ENCODE measurements at regions not wholly inside any gene's neighbourhood (a gene's known extent, or its start where the extent isn't known, plus 50 kb on each side); places are given as distances from the start of the nearest gene placed in this dataset.

GRCh38 chr2:82098617-82099016 lies 1794.1 kb upstream of the LRRTM1 start:
- TF ChIP-seq YY1 (IDR thresholded peaks at IDR 0.05; ENCODE audit: low read depth) (no peak), REST (IDR thresholded peaks at IDR 0.05; ENCODE audit: low read depth) (no peak)

GRCh38 chr2:82089518-82089917 lies 1785.0 kb upstream of the LRRTM1 start:
- TF ChIP-seq YY1 (IDR thresholded peaks at IDR 0.05; ENCODE audit: low read depth) (no peak), ZBTB7A (IDR thresholded peaks at IDR 0.05; ENCODE audit: low read depth) (no peak), NFIC (IDR thresholded peaks at IDR 0.05) (no peak), RAD21 (IDR thresholded peaks at IDR 0.05; ENCODE audit: low read depth) (no peak), TEAD4 (IDR thresholded peaks at IDR 0.05) (no peak), CREB1 (IDR thresholded peaks at IDR 0.05; ENCODE audit: low read depth) (no peak), TAF1 (IDR thresholded peaks at IDR 0.05; ENCODE audit: low read depth) (no peak), USF1 (IDR thresholded peaks at IDR 0.05) (no peak), TCF12 (IDR thresholded peaks at IDR 0.05; ENCODE audit: low read depth) (no peak), REST (IDR thresholded peaks at IDR 0.05; ENCODE audit: low read depth) (no peak), MAX (IDR thresholded peaks at IDR 0.05) (no peak), EGR1 (IDR thresholded peaks at IDR 0.05) (no peak)

- TF ChIP-seq NFIC (IDR thresholded peaks at IDR 0.05) (no peak), EGR1 (IDR thresholded peaks at IDR 0.05) (no peak), TCF12 (IDR thresholded peaks at IDR 0.05; ENCODE audit: low read depth) (no peak), USF1 (IDR thresholded peaks at IDR 0.05) (no peak), EP300 (IDR thresholded peaks at IDR 0.05; ENCODE audit: borderline replicate concordance) (no peak), FOXM1 (IDR thresholded peaks at IDR 0.05; ENCODE audit: borderline replicate concordance, low read depth) (no peak), MAX (IDR thresholded peaks at IDR 0.05) (no peak), RAD21 (IDR thresholded peaks at IDR 0.05; ENCODE audit: low read depth) (no peak), CREB1 (IDR thresholded peaks at IDR 0.05; ENCODE audit: low read depth) (no peak), ZBTB7A (IDR thresholded peaks at IDR 0.05; ENCODE audit: low read depth) (no peak)
Measured at GRCh38 chr2:82084679-82085392, 1780.3 kb upstream of the LRRTM1 start.

GRCh38 chr2:82075875-82076274 lies 1771.3 kb upstream of the LRRTM1 start:
- TF ChIP-seq FOXM1 (IDR thresholded peaks at IDR 0.05; ENCODE audit: borderline replicate concordance, low read depth) = no peak
- no peak for TF ChIP-seq TEAD4 (IDR thresholded peaks at IDR 0.05)
- TF ChIP-seq RAD21 (IDR thresholded peaks at IDR 0.05; ENCODE audit: low read depth) = no peak
- TF ChIP-seq YY1 (IDR thresholded peaks at IDR 0.05; ENCODE audit: low read depth) = no peak
- TF ChIP-seq MAX (IDR thresholded peaks at IDR 0.05) = no peak
- TF ChIP-seq EP300 (IDR thresholded peaks at IDR 0.05; ENCODE audit: borderline replicate concordance) = no peak
- no peak for TF ChIP-seq ZBTB7A (IDR thresholded peaks at IDR 0.05; ENCODE audit: low read depth)
- no peak for TF ChIP-seq TCF12 (IDR thresholded peaks at IDR 0.05; ENCODE audit: low read depth)
- TF ChIP-seq REST (IDR thresholded peaks at IDR 0.05; ENCODE audit: low read depth) = no peak
- no peak for TF ChIP-seq EGR1 (IDR thresholded peaks at IDR 0.05)
- TF ChIP-seq USF1 (IDR thresholded peaks at IDR 0.05) = no peak
- TF ChIP-seq TAF1 (IDR thresholded peaks at IDR 0.05; ENCODE audit: low read depth) = no peak
- TF ChIP-seq CEBPB (IDR thresholded peaks at IDR 0.05) = no peak
- TF ChIP-seq NFIC (IDR thresholded peaks at IDR 0.05) = no peak
- no peak for TF ChIP-seq CREB1 (IDR thresholded peaks at IDR 0.05; ENCODE audit: low read depth)
